A673 (cell line): ENCODE measurements at regions not wholly inside any gene's neighbourhood (a gene's known extent, or its start where the extent isn't known, plus 50 kb on each side); places are given as distances from the start of the nearest gene placed in this dataset.

ENCODE experiments used
- BruUV-seq: library from RNA; stranded (reverse); fragments of 400-500 nt; replicated peaks from 2 replicates; lab custom pipeline; 2021; lab: Mats Ljungman, UMichigan
- CTCF ChIA-PET: fragments of 300-600 bp; sonication (Branson Sonifier 250); formaldehyde crosslinking; loops from one replicate; lab custom pipeline; 2022; ENCODE audit warnings: antibody characterized with exemption; lab: Charles Lee
- POLR2A ChIA-PET: fragments of 300-600 bp; sonication (Branson Sonifier 250); formaldehyde crosslinking; loops from one replicate; lab custom pipeline; 2022; ENCODE audit warnings: antibody characterized with exemption; ENCODE audit not compliant: low non-redundant PET; lab: Charles Lee
- DNase-seq: peaks from one replicate; pipeline ENCODE4 v3.0.0-alpha.2; 2015; ENCODE audit warnings: low spot score
- H3K27ac ChIP-seq: fragments of 200-600 bp; sonication (generic); 2 replicates; pipeline ENCODE4 v1.5.1; 2016; ENCODE audit warnings: mixed run types, low read depth, mild to moderate bottlenecking, mixed read lengths, antibody characterized with exemption, low read length; ENCODE audit not compliant: poor library complexity, severe bottlenecking
- H3K27me3 ChIP-seq: fragments of 200-600 bp; sonication (generic); replicated peaks from 2 replicates; pipeline ENCODE4 v1.6.1; 2017; ENCODE audit warnings: mixed run types, low read depth, mild to moderate bottlenecking, mixed read lengths, antibody characterized with exemption, low read length; ENCODE audit not compliant: insufficient read depth, poor library complexity
- H3K36me3 ChIP-seq: fragments of 200-600 bp; sonication (generic); 2 replicates; pipeline ENCODE4 v1.6.1; 2016; ENCODE audit warnings: mixed run types, mild to moderate bottlenecking, mixed read lengths, antibody characterized with exemption, low read length; ENCODE audit not compliant: insufficient read depth, poor library complexity, severe bottlenecking
- H3K4me1 ChIP-seq: fragments of 200-600 bp; sonication (generic); 2 replicates; pipeline ENCODE4 v1.6.1; 2017; ENCODE audit warnings: mixed run types, mild to moderate bottlenecking, mixed read lengths, antibody characterized with exemption, low read length; ENCODE audit not compliant: insufficient read depth, poor library complexity, severe bottlenecking
- H3K4me3 ChIP-seq: fragments of 200-600 bp; sonication (generic); 2 replicates; pipeline ENCODE4 v1.5.1; 2016; ENCODE audit warnings: low read depth, mixed run types, mild to moderate bottlenecking, mixed read lengths, low read length; ENCODE audit not compliant: poor library complexity, severe bottlenecking
- H3K9me3 ChIP-seq: fragments of 200-600 bp; sonication (generic); 2 replicates; pipeline ENCODE4 v1.6.1; 2016; ENCODE audit warnings: mixed run types, low read depth, mild to moderate bottlenecking, mixed read lengths, antibody characterized with exemption, low read length; ENCODE audit not compliant: poor library complexity, severe bottlenecking
- EZH2 ChIP-seq: fragments of 200-600 bp; sonication (generic); IDR thresholded peaks from 2 replicates; pipeline ENCODE4 v1.6.1; 2017; ENCODE audit warnings: borderline replicate concordance, low read depth, mild to moderate bottlenecking, mixed read lengths, antibody characterized with exemption, low read length; ENCODE audit not compliant: poor library complexity, severe bottlenecking
- intact Hi-C: fragments of 100-400 bp; cut with micrococcal nuclease; formaldehyde crosslinking; loops from one replicate; pipeline ENCODE4 v1.10.0; 2022; ENCODE audit not compliant: unreplicated experiment
- TF ChIP-seq, protein P1 (sequence below): fragments of 300-800, 200-600 bp; sonication (generic); conservative IDR thresholded peaks from 2 replicates; pipeline ENCODE4 v1.5.1; 2017; ENCODE audit warnings: low read depth, mild to moderate bottlenecking, antibody characterized with exemption, low read length, moderate library complexity, mixed read lengths

DNA sequence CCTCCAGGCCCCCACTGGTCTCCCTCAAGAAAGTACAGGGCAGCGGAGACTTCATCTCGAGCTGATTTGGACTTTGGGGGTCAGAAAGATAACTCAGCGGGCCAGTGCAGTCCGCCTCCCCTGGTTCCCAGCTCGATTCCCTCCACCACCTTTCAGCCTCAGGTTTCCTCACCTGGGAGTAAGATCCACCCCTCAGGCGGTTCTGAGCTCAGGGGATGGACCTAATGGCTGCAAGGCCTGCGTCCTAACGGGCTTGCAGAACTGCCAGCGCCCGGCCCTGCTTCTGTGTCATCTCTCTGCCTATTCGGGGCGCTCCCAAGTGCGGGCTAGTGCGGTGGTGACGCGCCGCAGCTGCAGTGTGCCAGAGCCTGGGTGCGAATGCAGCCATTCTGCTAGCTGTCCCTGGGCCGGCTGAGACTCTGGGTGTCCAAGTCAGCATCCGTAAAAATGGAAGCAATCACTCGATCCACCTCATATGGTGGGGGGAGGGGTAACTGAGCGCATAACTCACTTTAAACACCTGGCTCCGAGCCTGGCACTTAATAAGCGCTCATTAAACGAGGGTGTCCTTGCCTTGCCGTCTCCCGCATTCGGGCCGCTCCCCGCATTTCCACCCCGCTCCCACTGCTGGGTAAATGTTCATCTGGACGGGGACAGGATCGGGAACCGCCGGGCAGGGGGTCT lies 129.6 kb upstream of the LHX1 start:
- TF ChIP-seq, protein P1, sequence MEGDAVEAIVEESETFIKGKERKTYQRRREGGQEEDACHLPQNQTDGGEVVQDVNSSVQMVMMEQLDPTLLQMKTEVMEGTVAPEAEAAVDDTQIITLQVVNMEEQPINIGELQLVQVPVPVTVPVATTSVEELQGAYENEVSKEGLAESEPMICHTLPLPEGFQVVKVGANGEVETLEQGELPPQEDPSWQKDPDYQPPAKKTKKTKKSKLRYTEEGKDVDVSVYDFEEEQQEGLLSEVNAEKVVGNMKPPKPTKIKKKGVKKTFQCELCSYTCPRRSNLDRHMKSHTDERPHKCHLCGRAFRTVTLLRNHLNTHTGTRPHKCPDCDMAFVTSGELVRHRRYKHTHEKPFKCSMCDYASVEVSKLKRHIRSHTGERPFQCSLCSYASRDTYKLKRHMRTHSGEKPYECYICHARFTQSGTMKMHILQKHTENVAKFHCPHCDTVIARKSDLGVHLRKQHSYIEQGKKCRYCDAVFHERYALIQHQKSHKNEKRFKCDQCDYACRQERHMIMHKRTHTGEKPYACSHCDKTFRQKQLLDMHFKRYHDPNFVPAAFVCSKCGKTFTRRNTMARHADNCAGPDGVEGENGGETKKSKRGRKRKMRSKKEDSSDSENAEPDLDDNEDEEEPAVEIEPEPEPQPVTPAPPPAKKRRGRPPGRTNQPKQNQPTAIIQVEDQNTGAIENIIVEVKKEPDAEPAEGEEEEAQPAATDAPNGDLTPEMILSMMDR = no peak
- no peak for TF ChIP-seq EZH2
- CTCF ChIA-PET = no interaction called here
- H3K36me3 ChIP-seq = no peaks in the 10 kb centered on the region
- DNase-seq = no peak
- no peaks in the 10 kb centered on the region for H3K4me1 ChIP-seq
- no peaks in the 10 kb centered on the region for H3K9me3 ChIP-seq
- BruUV-seq = no TSS peak
- peaks cover 28% of the 10 kb centered on the region for H3K27me3 ChIP-seq
- H3K4me3 ChIP-seq = no peak overlapping the region
- no peak overlapping the region for H3K27ac ChIP-seq
- intact Hi-C loops = no loop called here
- POLR2A ChIA-PET = no interaction called here

- H3K9me3 ChIP-seq = no peaks in the 10 kb centered on the region
- POLR2A ChIA-PET = no interaction called here
- H3K27me3 ChIP-seq = peaks cover 28% of the 10 kb centered on the region
- BruUV-seq = no TSS peak
- no peaks in the 10 kb centered on the region for H3K4me1 ChIP-seq
- no peak overlapping the region for H3K27ac ChIP-seq
- CTCF ChIA-PET = no interaction called here
- TF ChIP-seq EZH2 = peak; percentile 77
- TF ChIP-seq, protein P1 = no peak
- no peak for DNase-seq
- H3K36me3 ChIP-seq = no peaks in the 10 kb centered on the region
- intact Hi-C loops = no loop called here
- H3K4me3 ChIP-seq = peak overlapping the region; percentile 10
These were observed 129.1 kb upstream of the LHX1 start for GRCh38 chr17:36808180-36808661.

- DNase-seq = peak; percentile 11
These were observed 124.5 kb upstream of the LHX1 start for GRCh38 chr17:36812762-36813161.

More at GRCh38 chr17:36812762-36813161, 124.5 kb upstream of the LHX1 start:
- H3K4me3 ChIP-seq = no peak overlapping the region
- no peaks in the 10 kb centered on the region for H3K9me3 ChIP-seq
- BruUV-seq = no TSS peak
- H3K27ac ChIP-seq = no peak overlapping the region
- POLR2A ChIA-PET = no interaction called here
- CTCF ChIA-PET = no interaction called here
- intact Hi-C loops = no loop called here
- TF ChIP-seq EZH2 = no peak
- TF ChIP-seq, protein P1 = no peak
- H3K4me1 ChIP-seq = no peaks in the 10 kb centered on the region
- no peaks in the 10 kb centered on the region for H3K36me3 ChIP-seq
- H3K27me3 ChIP-seq = peaks cover 19% of the 10 kb centered on the region
